Natural killer cell (primary cell): ENCODE measurements at regions not wholly inside any gene's neighbourhood (a gene's known extent, or its start where the extent isn't known, plus 50 kb on each side); places are given as distances from the start of the nearest gene placed in this dataset.

Source experiments
- ATAC-seq, 3 donors: fragments of 150-1000 bp in 2 of 3; fragments of 200-7000 bp in 1 of 3; cut with Tn5 transposase; 1 replicate in 1 of 3; 2 replicates in 2 of 3; pipeline ENCODE4 v1.10.0; 2021; ENCODE audit warnings: mild to moderate bottlenecking in 2 of 3, moderate library complexity in 2 of 3
- DNase-seq, 2 donors: peaks; one replicate each; pipeline versions ENCODE4 v3.0.0 to v3.0.0-alpha.2; 2013 to 2021; ENCODE audit warnings: mixed read lengths in 1 of 2
- H3K27ac ChIP-seq: one replicate; pipeline ENCODE4 v1.5.1; 2013; ENCODE audit warnings: mild to moderate bottlenecking, low read length
- H3K27me3 ChIP-seq: one replicate; pipeline ENCODE4 v1.6.1; 2013; ENCODE audit warnings: low read length; ENCODE audit not compliant: control insufficient read depth, insufficient read depth
- H3K36me3 ChIP-seq: one replicate; pipeline ENCODE4 v1.6.1; 2013; ENCODE audit warnings: low read length; ENCODE audit not compliant: control insufficient read depth, insufficient read depth
- H3K4me1 ChIP-seq: one replicate; pipeline ENCODE4 v1.6.1; 2013; ENCODE audit warnings: low read length; ENCODE audit not compliant: control insufficient read depth, insufficient read depth
- H3K4me3 ChIP-seq: one replicate; pipeline ENCODE4 v1.5.1; 2013; ENCODE audit warnings: low read length
- H3K9me3 ChIP-seq: one replicate; pipeline ENCODE4 v1.6.1; 2013; ENCODE audit warnings: low read length; ENCODE audit not compliant: control insufficient read depth, insufficient read depth
- H3K27ac Mint-ChIP-seq, 2 donors: one replicate each; pipeline ENCODE4 v1.8.0; 2022; ENCODE audit warnings: mild to moderate bottlenecking in 2 of 2, mixed read lengths in 2 of 2, moderate library complexity in 1 of 2
- H3K27me3 Mint-ChIP-seq, 2 donors: one replicate each; pipeline ENCODE4 v1.8.0; 2022; ENCODE audit warnings: low read depth in 2 of 2, mixed read lengths in 2 of 2
- H3K36me3 Mint-ChIP-seq: one replicate; pipeline ENCODE4 v1.8.0; 2022; ENCODE audit warnings: mixed read lengths
- H3K4me1 Mint-ChIP-seq, 2 donors: one replicate each; pipeline ENCODE4 v1.8.0; 2022; ENCODE audit warnings: mixed read lengths in 2 of 2
- H3K4me3 Mint-ChIP-seq: one replicate; pipeline ENCODE4 v1.8.0; 2022; ENCODE audit warnings: mild to moderate bottlenecking, moderate library complexity, mixed read lengths
- H3K9me3 Mint-ChIP-seq, 2 donors: one replicate each; pipeline ENCODE4 v1.8.0; 2022; ENCODE audit warnings: mixed read lengths in 2 of 2
- CTCF ChIP-seq: fragments of 200-600 bp; IDR thresholded peaks from one replicate; pipeline ENCODE4 v1.8.0; 2022; ENCODE audit warnings: antibody characterized with exemption
- whole genome bisulfite sequencing: methylation state at CpG from one replicate; pipeline ENCODE4 v1.1.7; 2013; ENCODE audit warnings: missing lambda C conversion rate; ENCODE audit not compliant: insufficient coverage; 5-methylcytosine and 5-hydroxymethylcytosine counted together
- intact Hi-C: fragments of 100-400 bp; cut with micrococcal nuclease; formaldehyde crosslinking; loops from one replicate; pipeline ENCODE4 v1.14.2; 2022

GRCh38 chr9:81183761-81184160 is 505.6 kb downstream of the TLE1 start:
- H3K27ac ChIP-seq, result no peak overlapping the region
- intact Hi-C loops, result no loop called here
- no peaks in the 10 kb centered on the region for H3K9me3 Mint-ChIP-seq
- ATAC-seq (no peak), DNase-seq (no peak)
- H3K36me3 ChIP-seq, result no peaks in the 10 kb centered on the region
- no peaks in the 10 kb centered on the region for H3K4me1 Mint-ChIP-seq
- no peak overlapping the region for H3K27ac Mint-ChIP-seq
- no peaks in the 10 kb centered on the region for H3K9me3 ChIP-seq
- no peaks in the 10 kb centered on the region for H3K4me1 ChIP-seq
- WGBS, result no CpG with 5 or more reads among the region's 1 CpG
- no peaks in the 10 kb centered on the region for H3K27me3 ChIP-seq
- H3K36me3 Mint-ChIP-seq, result no peaks in the 10 kb centered on the region
- H3K4me3 ChIP-seq, result no peak overlapping the region
- no peak overlapping the region for H3K4me3 Mint-ChIP-seq
- no peak for TF ChIP-seq CTCF
- H3K27me3 Mint-ChIP-seq, result no peaks in the 10 kb centered on the region

GRCh38 chr9:81182431-81182830 is 506.9 kb downstream of the TLE1 start:
- Mint-ChIP-seq H3K27me3 (no peaks in the 10 kb centered on the region), H3K27ac (no peak overlapping the region), H3K4me1 (no peaks in the 10 kb centered on the region), H3K9me3 (no peaks in the 10 kb centered on the region), H3K36me3 (no peaks in the 10 kb centered on the region), H3K4me3 (no peak overlapping the region)
- no peak for ATAC-seq
- H3K36me3 ChIP-seq, result no peaks in the 10 kb centered on the region
- no peak for TF ChIP-seq CTCF
- no peak overlapping the region for H3K4me3 ChIP-seq
- no peaks in the 10 kb centered on the region for H3K27me3 ChIP-seq
- no peak overlapping the region for H3K27ac ChIP-seq
- 32% methylated on average over 1 of the region's 1 CpG for WGBS
- intact Hi-C loops, result no loop called here
- H3K9me3 ChIP-seq, result no peaks in the 10 kb centered on the region
- no peak for DNase-seq
- no peaks in the 10 kb centered on the region for H3K4me1 ChIP-seq

- no peaks in the 10 kb centered on the region for H3K36me3 Mint-ChIP-seq
- H3K27ac Mint-ChIP-seq, result no peak overlapping the region
- Histone ChIP-seq H3K4me1 (no peaks in the 10 kb centered on the region), H3K36me3 (no peaks in the 10 kb centered on the region), H3K9me3 (no peaks in the 10 kb centered on the region), H3K4me3 (no peak overlapping the region), H3K27ac (no peak overlapping the region), H3K27me3 (no peaks in the 10 kb centered on the region)
- ATAC-seq, result no peak
- no peaks in the 10 kb centered on the region for H3K27me3 Mint-ChIP-seq
- DNase-seq, result no peak
- 89% methylated on average over 2 of the region's 3 CpGs for WGBS
- no peak overlapping the region for H3K4me3 Mint-ChIP-seq
- no peaks in the 10 kb centered on the region for H3K4me1 Mint-ChIP-seq
- TF ChIP-seq CTCF, result no peak
- H3K9me3 Mint-ChIP-seq, result peaks cover 4% of the 10 kb centered on the region in 2 donors
- intact Hi-C loops, result no loop called here
Observed at GRCh38 chr9:81174023-81174422, 515.3 kb downstream of the TLE1 start.

GRCh38 chr9:81171689-81172088 is 517.7 kb downstream of the TLE1 start:
- DNase-seq, result no peak
- WGBS, result 83% methylated on average over 1 of the region's 2 CpGs
- Histone ChIP-seq H3K4me1 (no peaks in the 10 kb centered on the region), H3K27ac (no peak overlapping the region), H3K4me3 (no peak overlapping the region), H3K27me3 (no peaks in the 10 kb centered on the region), H3K9me3 (no peaks in the 10 kb centered on the region), H3K36me3 (no peaks in the 10 kb centered on the region)
- H3K27ac Mint-ChIP-seq, result no peak overlapping the region
- ATAC-seq, result no peak
- no peaks in the 10 kb centered on the region for H3K27me3 Mint-ChIP-seq
- TF ChIP-seq CTCF, result no peak
- no peaks in the 10 kb centered on the region for H3K36me3 Mint-ChIP-seq
- no peaks in the 10 kb centered on the region for H3K4me1 Mint-ChIP-seq
- no peak overlapping the region for H3K4me3 Mint-ChIP-seq
- peaks cover 2 to 4% of the 10 kb centered on the region in 2 donors for H3K9me3 Mint-ChIP-seq
- intact Hi-C loops, result no loop called here
